Germinal center (tissue), 1 donor: ENCODE measurements at regions not wholly inside any gene's neighbourhood (a gene's known extent, or its start where the extent isn't known, plus 50 kb on each side); places are given as distances from the start of the nearest gene placed in this dataset.
A peak's percentile ranks its signal among the peaks of the same experiment; 100 is the strongest.

Source experiments
- DNase-seq: peaks from one replicate; pipeline ENCODE4 v3.0.0; 2012; ENCODE audit warnings: mixed read lengths, low spot score

- DNase-seq = no peak
Measured at GRCh38 chr1:29864431-29865022, 628.2 kb downstream of the PTPRU start.

GRCh38 chr1:29861922-29862321 lies 625.6 kb downstream of the PTPRU start:
- no peak for DNase-seq

DNA sequence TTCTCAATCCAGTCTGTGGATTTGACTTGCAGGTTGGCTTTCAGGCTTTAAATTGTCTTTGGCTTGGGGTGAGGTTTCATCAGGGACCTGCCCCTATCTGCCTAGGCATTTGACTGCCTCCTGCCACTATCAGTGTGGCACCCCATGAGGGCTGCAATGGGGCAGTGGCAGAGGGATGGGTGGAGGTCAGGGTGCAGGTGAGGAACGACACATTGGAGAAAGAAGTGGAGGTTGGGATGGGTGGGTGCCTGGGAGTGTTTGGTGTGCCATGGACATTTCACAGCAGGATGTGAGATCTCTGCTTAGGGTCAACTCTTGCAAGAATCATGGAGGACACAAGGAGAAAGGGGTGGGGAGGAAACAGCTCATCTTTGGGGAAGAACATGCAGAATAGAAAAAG lies 625.1 kb downstream of the PTPRU start:
- no peak for DNase-seq

DNA sequence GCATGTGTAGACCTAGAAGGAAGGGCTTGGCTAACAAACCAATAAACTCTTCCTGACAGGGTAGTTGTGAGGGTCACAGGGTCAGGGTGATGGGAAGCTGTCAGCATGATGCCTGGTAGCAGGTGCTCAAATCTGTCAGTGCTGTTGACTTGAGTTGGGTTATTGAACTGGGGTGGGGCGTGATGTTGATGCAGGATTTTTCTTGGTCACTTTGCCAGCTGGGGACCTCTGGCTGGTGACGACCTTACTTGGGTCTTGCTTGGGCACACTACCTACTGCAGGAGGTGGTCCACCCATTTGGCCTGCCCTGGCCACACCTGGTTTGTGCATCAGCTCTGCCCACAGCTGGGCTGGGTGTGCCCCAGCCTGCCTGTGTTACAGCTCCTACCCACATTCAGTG lies 624.4 kb downstream of the PTPRU start:
- DNase-seq = no peak

- no peak for DNase-seq
Measured at GRCh38 chr1:29860056-29860455, 623.7 kb downstream of the PTPRU start.

DNA sequence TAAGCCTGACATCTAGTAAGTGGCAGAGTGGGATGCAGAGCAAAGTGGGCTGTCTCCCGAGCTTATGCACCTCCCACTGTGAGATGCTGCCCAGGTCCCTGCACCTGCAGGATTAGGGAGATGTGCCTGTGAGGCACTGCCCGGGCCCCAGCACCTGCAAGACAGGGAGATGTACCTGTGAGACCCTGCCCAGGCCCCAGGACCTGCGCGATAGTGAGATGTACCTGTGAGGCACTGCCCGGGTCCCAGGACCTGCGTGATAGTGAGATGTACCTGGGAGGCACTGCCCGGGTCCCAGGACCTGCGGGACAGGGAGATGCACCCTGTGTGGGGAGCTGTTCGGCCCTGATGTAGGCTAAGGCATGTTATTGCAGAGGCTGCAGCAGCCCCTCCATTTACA lies 622.8 kb downstream of the PTPRU start:
- DNase-seq = no peak

DNA sequence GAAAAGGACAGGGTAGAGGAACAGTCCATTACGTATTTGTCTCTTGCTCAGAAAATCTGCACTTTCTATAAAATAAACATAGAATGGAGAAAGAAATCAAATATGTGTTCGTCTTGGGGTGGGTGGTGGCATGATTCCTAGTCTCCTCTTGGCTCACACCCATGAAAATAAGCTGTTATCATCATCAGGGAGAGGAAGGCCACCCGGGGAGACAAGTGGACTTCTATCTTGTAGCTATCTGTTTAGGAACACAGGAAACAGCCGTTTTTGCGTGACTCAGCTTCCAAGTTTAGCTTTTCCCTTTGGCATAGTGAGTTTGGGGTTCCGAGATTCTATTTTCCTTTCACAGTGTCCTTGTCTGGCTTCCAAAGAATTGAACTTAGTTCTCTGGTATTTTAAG lies 622.3 kb downstream of the PTPRU start:
- DNase-seq = no peak

DNA sequence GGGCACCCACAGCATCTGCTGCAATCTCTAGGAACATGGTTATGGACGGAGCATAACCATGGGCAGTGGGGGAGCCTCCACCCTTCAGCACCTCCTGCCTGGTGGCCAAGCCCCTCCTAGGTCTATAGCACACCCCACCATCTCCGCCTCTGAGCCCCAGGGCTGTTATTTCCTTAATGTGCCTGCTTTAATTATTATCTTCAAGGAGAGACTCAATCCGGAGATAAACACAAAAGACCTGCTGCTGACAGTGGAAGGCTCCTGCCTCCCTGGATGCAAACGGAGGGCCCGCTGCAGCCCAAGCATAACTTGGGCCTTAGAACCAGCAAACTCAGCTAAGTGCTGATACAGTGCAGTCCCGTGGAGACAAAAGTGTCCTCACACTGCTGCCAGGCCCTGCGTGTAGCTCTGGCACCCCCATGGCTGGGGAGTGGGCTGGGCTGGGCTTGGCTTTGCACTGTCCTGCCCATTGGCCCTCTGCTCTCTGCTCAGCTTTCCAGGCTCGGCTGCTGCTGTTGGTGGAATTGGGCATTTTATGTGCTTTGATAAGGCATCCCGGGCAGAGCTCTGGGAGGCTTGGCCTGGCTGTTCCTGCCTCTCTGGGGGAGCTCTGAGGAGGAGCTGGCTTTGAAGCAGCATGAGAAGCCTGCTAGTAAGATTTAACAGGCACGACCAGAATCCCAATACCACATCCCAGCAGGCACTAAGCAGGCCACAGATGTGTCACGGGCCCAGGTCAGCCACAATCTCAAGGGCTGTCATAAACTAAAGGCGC lies 620.2 kb downstream of the PTPRU start:
- DNase-seq = no peak

DNA sequence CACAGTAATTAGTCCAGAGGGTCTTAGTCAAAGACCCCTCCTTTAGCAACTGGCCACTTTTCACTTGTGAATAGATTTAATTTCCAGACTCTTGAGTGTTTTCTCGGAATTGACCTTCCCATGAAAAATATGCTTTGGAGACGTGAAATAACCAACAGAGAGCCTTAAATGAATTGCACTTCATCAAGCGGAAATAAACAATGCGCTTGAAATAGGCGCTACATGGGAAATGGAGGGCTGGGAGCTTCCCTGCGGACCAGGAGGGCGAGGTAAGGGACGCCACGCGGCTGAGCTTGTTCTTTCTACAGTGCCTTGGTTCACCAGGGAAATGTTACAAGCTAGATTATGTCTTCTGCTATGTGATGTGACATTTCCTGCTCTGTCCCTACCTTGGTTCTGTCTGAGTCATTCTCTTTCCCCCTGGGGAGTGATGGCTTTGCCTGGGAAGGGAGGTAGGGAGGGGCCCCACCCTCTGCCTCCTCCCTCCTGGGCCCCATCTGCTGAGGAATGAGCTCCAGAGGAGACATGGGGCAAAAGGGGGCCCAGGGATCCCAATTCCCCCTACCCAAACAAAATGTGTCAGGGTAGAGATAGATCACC lies 619.3 kb downstream of the PTPRU start:
- no peak for DNase-seq

- no peak for DNase-seq
Measured at GRCh38 chr1:29854700-29855276, 618.5 kb downstream of the PTPRU start.

DNA sequence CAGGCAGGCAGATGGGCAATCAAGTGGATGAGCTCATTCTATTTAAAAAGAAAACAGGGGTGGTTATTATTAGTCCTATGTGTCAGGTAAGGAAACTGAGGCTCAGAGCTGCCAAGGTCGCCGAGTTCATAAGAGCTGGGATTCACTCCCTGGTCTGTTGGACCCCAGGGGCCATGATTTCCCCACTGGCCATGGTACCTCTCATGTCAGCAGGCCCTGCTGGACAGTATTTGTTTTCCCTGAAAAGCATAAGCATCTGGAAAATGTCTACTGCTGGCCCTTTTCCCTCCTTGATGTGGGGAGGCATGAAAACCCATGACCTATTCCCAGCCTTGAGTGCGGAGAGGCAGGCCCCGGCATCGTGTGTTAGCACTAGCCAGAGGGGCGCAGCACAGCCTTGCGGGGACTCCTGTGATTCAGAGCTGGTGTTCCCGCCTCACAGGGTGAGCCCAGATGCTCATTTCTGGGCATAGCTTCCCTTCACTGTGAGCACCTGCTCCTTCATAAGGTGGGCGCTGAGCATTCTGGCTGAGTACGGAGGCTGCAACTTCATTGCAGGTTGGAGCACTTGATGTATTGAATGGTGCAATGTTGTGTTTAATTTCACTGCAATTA lies 617.5 kb downstream of the PTPRU start:
- DNase-seq = no peak

DNA sequence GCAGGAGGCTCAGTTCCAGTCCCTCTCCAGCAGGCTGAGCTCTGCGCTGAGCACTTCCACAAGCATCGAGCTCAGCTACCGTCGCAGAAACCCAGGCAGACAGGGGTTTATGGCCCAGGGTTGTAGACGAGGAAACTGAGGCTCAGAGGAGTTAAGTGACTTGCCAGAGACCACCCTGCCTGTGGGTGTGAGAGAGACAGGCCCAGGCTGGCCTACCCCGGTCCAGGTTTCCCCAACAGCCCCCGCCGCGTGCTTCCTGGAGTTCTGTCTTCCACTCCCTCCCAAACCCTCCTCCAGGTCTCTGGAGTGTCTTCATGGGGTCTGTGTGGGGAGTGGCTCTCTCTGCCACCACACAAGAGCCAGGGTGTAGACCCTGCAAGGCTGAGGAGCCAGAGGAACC lies 615.9 kb downstream of the PTPRU start:
- no peak for DNase-seq

- no peak for DNase-seq
Measured at GRCh38 chr1:29851691-29852090, 615.4 kb downstream of the PTPRU start.

DNA sequence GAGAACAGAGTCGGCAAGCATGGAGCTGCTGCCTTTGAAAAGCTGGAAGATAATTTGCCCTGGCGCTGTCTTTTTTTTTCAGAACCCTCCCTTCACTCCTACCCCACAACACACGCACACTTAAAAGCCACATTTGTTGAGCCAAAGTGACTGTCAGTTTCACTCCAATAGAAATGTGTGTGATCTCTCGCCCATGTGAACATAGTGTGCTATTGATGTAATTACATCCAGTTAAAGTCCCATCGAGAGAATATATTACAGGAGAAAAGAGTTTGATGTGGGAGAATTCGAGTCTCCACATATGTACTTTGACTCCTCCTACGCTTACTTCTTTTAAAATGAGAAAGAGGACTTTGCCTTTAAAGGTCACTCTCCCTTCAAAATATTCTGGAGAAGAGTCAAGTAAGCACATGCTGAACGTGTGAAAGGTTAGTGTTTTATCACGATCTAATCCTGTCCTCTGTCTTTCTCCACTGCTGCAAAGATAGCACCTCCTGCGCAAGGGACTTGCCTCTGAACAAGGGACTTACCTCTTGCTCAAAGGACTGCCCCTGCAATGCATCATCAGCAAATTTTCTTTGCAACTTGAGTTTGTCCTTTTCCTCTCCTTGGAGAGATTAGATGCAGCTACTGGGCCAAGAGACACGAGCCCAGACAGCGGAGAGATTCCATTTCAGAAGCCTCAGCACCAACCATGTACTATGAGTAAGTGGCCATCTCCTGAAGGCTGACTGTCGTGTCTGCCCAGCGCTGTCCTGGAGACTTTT lies 613.9 kb downstream of the PTPRU start:
- DNase-seq = no peak

GRCh38 chr1:29849038-29849750 lies 612.9 kb downstream of the PTPRU start:
- peak; percentile 26 for DNase-seq

DNA sequence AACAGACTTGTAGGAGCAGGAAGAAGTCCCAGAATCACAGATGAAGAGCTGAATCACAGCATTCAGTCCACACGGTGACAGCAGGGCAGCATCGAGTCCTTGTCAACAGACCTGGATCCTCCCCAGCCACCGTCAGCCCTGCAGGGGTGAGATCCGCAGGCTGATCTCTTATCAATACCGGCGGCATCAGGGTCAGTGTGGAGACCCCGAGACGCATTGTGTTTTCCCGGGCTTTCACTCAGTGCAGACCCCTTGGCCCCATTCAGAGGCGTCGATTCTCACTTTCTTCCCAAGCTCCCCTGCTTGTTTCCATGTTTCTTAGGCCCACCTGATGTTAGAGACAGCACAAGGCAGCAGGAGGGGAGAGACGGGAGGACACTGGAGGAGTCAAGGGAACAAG lies 609.6 kb downstream of the PTPRU start:
- DNase-seq = no peak

- DNase-seq = no peak
Measured at GRCh38 chr1:29842130-29842529, 605.8 kb downstream of the PTPRU start.

DNA sequence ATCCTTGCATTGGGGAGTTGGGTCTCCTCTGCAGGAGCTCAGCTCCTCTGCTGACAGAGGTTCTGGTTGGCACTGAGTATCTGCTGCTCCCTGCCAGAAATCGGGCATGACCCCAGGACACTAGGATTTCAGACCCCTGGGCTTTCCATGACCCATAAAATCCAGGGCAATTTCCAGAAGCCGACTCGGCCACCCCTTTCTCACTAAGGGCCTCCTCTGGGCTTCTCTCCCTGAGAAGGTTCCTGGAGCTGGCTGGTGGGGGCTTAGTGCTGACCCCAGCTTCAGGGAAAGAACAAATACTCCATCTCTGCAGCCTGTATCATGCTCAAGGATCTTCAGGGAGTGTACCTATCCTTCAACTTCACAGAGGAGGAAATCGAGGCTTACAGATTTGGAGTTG lies 603.4 kb downstream of the PTPRU start:
- DNase-seq = no peak

GRCh38 chr1:29838738-29839320 lies 602.5 kb downstream of the PTPRU start:
- DNase-seq = no peak

- no peak for DNase-seq
Measured at GRCh38 chr1:29836651-29837646, 600.6 kb downstream of the PTPRU start.
